Heart left ventricle (tissue), 16 donors: ENCODE measurements at regions not wholly inside any gene's neighbourhood (a gene's known extent, or its start where the extent isn't known, plus 50 kb on each side); places are given as distances from the start of the nearest gene placed in this dataset.

Source experiments
- ATAC-seq, 4 donors: fragments of 200-7000 bp; cut with Tn5 transposase; one replicate each; pipeline ENCODE4 v1.9.1; 2020 to 2022; ENCODE audit warnings: moderate library complexity in 4 of 4, mild to moderate bottlenecking in 3 of 4, moderate number of reproducible peaks in 1 of 4
- DNase-seq, 5 donors: peaks; one replicate each; pipeline ENCODE4 v3.0.0-alpha.2; 2020
- H3K27ac ChIP-seq, 12 donors: fragments of 200-600 bp; sonication (generic) in 4 of 12; one replicate each; pipeline versions ENCODE4 v1.5.0 to v1.8.0; 2016 to 2022; ENCODE audit warnings: mild to moderate bottlenecking in 2 of 12
- H3K27me3 ChIP-seq, 9 donors: fragments of 200-600 bp; sonication (generic) in 2 of 9; one replicate each; pipeline versions ENCODE4 v1.5.1 to v1.8.0; 2016 to 2022; ENCODE audit warnings: mild to moderate bottlenecking in 3 of 9
- H3K36me3 ChIP-seq, 9 donors: fragments of 200-600 bp; sonication (generic) in 2 of 9; one replicate each; pipeline versions ENCODE4 v1.5.0 to v1.8.0; 2018 to 2022; ENCODE audit warnings: mild to moderate bottlenecking in 2 of 9
- H3K4me1 ChIP-seq, 12 donors: fragments of 200-600 bp; sonication (generic) in 4 of 12; one replicate each; pipeline versions ENCODE4 v1.5.0 to v1.8.0; 2016 to 2022; ENCODE audit warnings: mild to moderate bottlenecking in 3 of 12
- H3K4me3 ChIP-seq, 12 donors: fragments of 200-600 bp; sonication (generic) in 4 of 12; one replicate each; pipeline versions ENCODE4 v1.5.0 to v1.8.0; 2017 to 2022; ENCODE audit warnings: mild to moderate bottlenecking in 9 of 12, moderate library complexity in 4 of 12
- H3K9me3 ChIP-seq, 12 donors: fragments of 200-600 bp; sonication (generic) in 4 of 12; one replicate each; pipeline versions ENCODE4 v1.5.0 to v1.8.0; 2016 to 2022; ENCODE audit warnings: mild to moderate bottlenecking in 1 of 12
- CTCF ChIP-seq, 12 donors: fragments of 200-600 bp; sonication (generic) in 4 of 12; IDR thresholded peaks; one replicate each; pipeline versions ENCODE4 v1.5.0 to v1.8.0; 2018 to 2022; ENCODE audit warnings: antibody characterized with exemption in 12 of 12, mild to moderate bottlenecking in 5 of 12
- POLR2A ChIP-seq, 2 donors: fragments of 450-650 bp; IDR thresholded peaks; one replicate each; pipeline ENCODE4 v1.6.1; 2017; ENCODE audit warnings: antibody characterized with exemption in 2 of 2, mild to moderate bottlenecking in 2 of 2, moderate library complexity in 2 of 2
- WGBS, 4 donors: extraction: QIAGEN DNeasy Blood & Tissue Kit in 2 of 4; methylation state at CpG; one replicate each; pipeline versions ENCODE4 v1.1.5 to v1.1.7; 2013 to 2018; 5-methylcytosine and 5-hydroxymethylcytosine counted together
- intact Hi-C, 10 donors: fragments of 100-400 bp; cut with DNase I; formaldehyde crosslinking; loops; one replicate each; pipeline versions ENCODE4 v1.11.1 to v1.14.2; 2022
- donor health status: ischemic (EF 13 %, LVEDD 7.1; RV severe dilation, severe dysfunction).
- donor health status: healthy with polysubstance abuse.
- donor health status: DM: no; HTN: yes; CAD: no.
- donor health status: DM: no; HTN: no; CAD: no.
- donor health status: ischemic (EF 25% LVEDD 6.9; RV normal size, moderate dysfunction).
- donor health status: ischemic (EF 25% LVEDD 5.7; RV mildly dilated, moderate dysfunction).
- donor health status: healthy.
- donor health status: DM: yes; HTN: yes; CAD: no.
- donor health status: ischemic (EF 35%, LVEDD 5.7; RV mildly dilated, moderate dysfunction).
- donor health status: nonischemic (EF 11% LVEDD 7.7; RV severe dilation, severe dysfunction).
- donor health status: DM: yes; HTN: yes; CAD: no.
- donor health status: PGD.
- donor health status: ischemic (EF 29% LVEDD 5.4; RV normal size, mild dysfunction).
- donor health status: nonischemic (EF 23%, LVEDD 6.1; RV moderate dilation, normal function).

- H3K9me3 ChIP-seq: no peaks in the 10 kb centered on the region
- no peaks in the 10 kb centered on the region for H3K36me3 ChIP-seq
- H3K27ac ChIP-seq: no peak overlapping the region
- WGBS, 4 donors: 88 to 93% (median 91%) methylated on average over 2 of the region's 2 CpGs
- TF ChIP-seq CTCF (IDR thresholded peaks at IDR 0.05) (no peak), POLR2A (IDR thresholded peaks at IDR 0.05) (no peak)
- ATAC-seq: no peak
- peaks cover 0 to 20% (median 0%) of the 10 kb centered on the region in 9 donors for H3K27me3 ChIP-seq
- no peak overlapping the region for H3K4me3 ChIP-seq
- no peaks in the 10 kb centered on the region for H3K4me1 ChIP-seq
- intact Hi-C loops: no loop called here
- no peak for DNase-seq
Measured at GRCh38 chr9:117480729-117481128, 65.9 kb upstream of the ASTN2 start.

GRCh38 chr9:117480253-117480652 lies 65.4 kb upstream of the ASTN2 start:
- TF ChIP-seq CTCF (IDR thresholded peaks at IDR 0.05): no peak
- TF ChIP-seq POLR2A (IDR thresholded peaks at IDR 0.05): no peak
- intact Hi-C loops: no loop called here
- WGBS, 4 donors: 73 to 82% (median 77%) methylated on average over 2 of the region's 2 CpGs

GRCh38 chr9:117473293-117473692 lies 58.4 kb upstream of the ASTN2 start:
- WGBS, 4 donors: 45 to 67% (median 53%) methylated on average over 1 of the region's 1 CpG

More at GRCh38 chr9:117480253-117480652, 65.4 kb upstream of the ASTN2 start:
- DNase-seq (no peak), ATAC-seq (no peak)
- Histone ChIP-seq H3K4me3 (no peak overlapping the region), H3K36me3 (no peaks in the 10 kb centered on the region), H3K4me1 (no peaks in the 10 kb centered on the region), H3K9me3 (no peaks in the 10 kb centered on the region), H3K27me3 (peaks cover 0 to 15% (median 0%) of the 10 kb centered on the region in 9 donors), H3K27ac (no peak overlapping the region)

GRCh38 chr9:117470902-117471301 lies 56.0 kb upstream of the ASTN2 start:
- TF ChIP-seq POLR2A (IDR thresholded peaks at IDR 0.05) (no peak), CTCF (IDR thresholded peaks at IDR 0.05) (no peak)
- H3K4me3 ChIP-seq: no peak overlapping the region
- ATAC-seq: no peak
- no peaks in the 10 kb centered on the region for H3K9me3 ChIP-seq
- WGBS, 4 donors: 7 to 15% (median 9%) methylated on average over 2 of the region's 2 CpGs
- H3K36me3 ChIP-seq: no peaks in the 10 kb centered on the region
- DNase-seq: no peak
- intact Hi-C loops: no loop called here
- H3K27me3 ChIP-seq: peaks cover 0 to 23% (median 0%) of the 10 kb centered on the region in 9 donors
- H3K27ac ChIP-seq: no peak overlapping the region
- no peaks in the 10 kb centered on the region for H3K4me1 ChIP-seq

More at GRCh38 chr9:117473293-117473692, 58.4 kb upstream of the ASTN2 start:
- no peaks in the 10 kb centered on the region for H3K36me3 ChIP-seq
- intact Hi-C loops: no loop called here
- TF ChIP-seq POLR2A (IDR thresholded peaks at IDR 0.05) (no peak), CTCF (IDR thresholded peaks at IDR 0.05) (no peak)
- no peak overlapping the region for H3K4me3 ChIP-seq
- DNase-seq (no peak), ATAC-seq (no peak)
- H3K4me1 ChIP-seq: no peaks in the 10 kb centered on the region
- H3K27ac ChIP-seq: no peak overlapping the region
- H3K9me3 ChIP-seq: no peaks in the 10 kb centered on the region
- peaks cover 0 to 12% (median 0%) of the 10 kb centered on the region in 9 donors for H3K27me3 ChIP-seq
